GM23338 (cell line): ENCODE measurements at regions not wholly inside any gene's neighbourhood (a gene's known extent, or its start where the extent isn't known, plus 50 kb on each side); places are given as distances from the start of the nearest gene placed in this dataset.

Experiments used
- ATAC-seq: fragments of 200-7000 bp; cut with Tn5 transposase; 3 replicates; pipeline ENCODE4 v1.9.1; 2020
- DNase-seq: peaks from one replicate; pipeline ENCODE4 v3.0.0-alpha.2; 2015; ENCODE audit warnings: low spot score
- H2AFZ ChIP-seq: fragments of 200-600 bp; sonication (generic); 2 replicates; pipeline ENCODE4 v1.8.0; 2016; ENCODE audit warnings: antibody characterized with exemption, mild to moderate bottlenecking, moderate library complexity
- H3F3A ChIP-seq: fragments of 200-600 bp; sonication (generic); replicated peaks from 2 replicates; pipeline ENCODE4 v1.8.0; 2017; ENCODE audit warnings: antibody characterized with exemption, mixed run types, low read depth
- H3K27ac ChIP-seq: fragments of 200-600 bp; sonication (generic); 2 replicates; pipeline ENCODE4 v1.6.1; 2016; ENCODE audit warnings: low read depth
- H3K27me3 ChIP-seq: fragments of 200-600 bp; sonication (generic); 2 replicates; pipeline ENCODE4 v1.8.0; 2016; ENCODE audit warnings: mild to moderate bottlenecking, mixed run types, moderate library complexity; ENCODE audit not compliant: insufficient read depth
- H3K36me3 ChIP-seq: fragments of 200-600 bp; sonication (generic); 2 replicates; pipeline ENCODE4 v1.8.0; 2016; ENCODE audit warnings: mild to moderate bottlenecking; ENCODE audit not compliant: insufficient read depth
- H3K4me1 ChIP-seq: fragments of 200-600 bp; sonication (generic); 2 replicates; pipeline ENCODE4 v1.8.0; 2016; ENCODE audit warnings: mild to moderate bottlenecking, moderate library complexity; ENCODE audit not compliant: insufficient read depth
- H3K4me2 ChIP-seq: fragments of 200-600 bp; sonication (generic); 2 replicates; pipeline ENCODE4 v1.7.1; 2017; ENCODE audit warnings: mixed run types
- H3K4me3 ChIP-seq: fragments of 200-600 bp; sonication (generic); 2 replicates; pipeline ENCODE4 v1.6.1; 2016; ENCODE audit warnings: mixed run types
- H3K79me2 ChIP-seq: fragments of 200-600 bp; sonication (generic); replicated peaks from 2 replicates; pipeline ENCODE4 v1.8.0; 2017; ENCODE audit warnings: mild to moderate bottlenecking; ENCODE audit not compliant: insufficient read depth
- H3K9me2 ChIP-seq: fragments of 200-600 bp; sonication (generic); 2 replicates; pipeline ENCODE4 v1.8.0; 2017; ENCODE audit not compliant: insufficient read depth
- H4K20me1 ChIP-seq: fragments of 200-600 bp; sonication (generic); replicated peaks from 2 replicates; pipeline ENCODE4 v1.8.0; 2017; ENCODE audit warnings: mild to moderate bottlenecking; ENCODE audit not compliant: insufficient read depth
- H3K27ac Mint-ChIP-seq: 2 replicates; pipeline ENCODE4 v1.8.0; 2020; ENCODE audit warnings: inconsistent platforms, mild to moderate bottlenecking, moderate library complexity, mixed read lengths
- H3K27me3 Mint-ChIP-seq: 3 replicates; pipeline ENCODE4 v1.8.0; 2022; ENCODE audit warnings: low read depth, mild to moderate bottlenecking, moderate library complexity, mixed read lengths, inconsistent platforms; ENCODE audit not compliant: insufficient read depth, poor library complexity
- H3K36me3 Mint-ChIP-seq: 3 replicates; pipeline ENCODE4 v1.8.0; 2021; ENCODE audit warnings: low read depth, mild to moderate bottlenecking, inconsistent platforms, moderate library complexity, mixed read lengths
- H3K4me1 Mint-ChIP-seq: 3 replicates; pipeline ENCODE4 v1.8.0; 2020; ENCODE audit warnings: mild to moderate bottlenecking, inconsistent platforms, mixed read lengths
- H3K4me3 Mint-ChIP-seq: 3 replicates; pipeline ENCODE4 v1.8.0; 2021; ENCODE audit warnings: moderate library complexity, mild to moderate bottlenecking, inconsistent platforms, mixed read lengths
- H3K9me3 Mint-ChIP-seq: 3 replicates; pipeline ENCODE4 v1.8.0; 2020; ENCODE audit warnings: moderate library complexity, mild to moderate bottlenecking, inconsistent platforms, mixed read lengths
- JUNB ChIP-seq: IDR thresholded peaks from one replicate; pipeline ENCODE4 v1.6.1; 2016; ENCODE audit warnings: antibody characterized with exemption; ENCODE audit not compliant: unreplicated experiment
- TF ChIP-seq, protein P1 (sequence below), 2 experiments: fragments of 200-600 bp in 1 of 2; sonication (generic) in 1 of 2; conservative IDR thresholded peaks; 2 replicates each; pipeline versions ENCODE4 v1.5.1 to v1.6.1; 2016 to 2017; ENCODE audit warnings: antibody characterized with exemption in 2 of 2, low read depth in 2 of 2, mild to moderate bottlenecking in 2 of 2, moderate library complexity in 1 of 2
- TF ChIP-seq, protein P2 (sequence below): fragments of 250-450 bp; sonication (Bioruptor Pico); IDR thresholded peaks from 2 replicates; pipeline ENCODE4 v1.5.0; 2020; ENCODE audit warnings: mild to moderate bottlenecking, moderate library complexity

DNA sequence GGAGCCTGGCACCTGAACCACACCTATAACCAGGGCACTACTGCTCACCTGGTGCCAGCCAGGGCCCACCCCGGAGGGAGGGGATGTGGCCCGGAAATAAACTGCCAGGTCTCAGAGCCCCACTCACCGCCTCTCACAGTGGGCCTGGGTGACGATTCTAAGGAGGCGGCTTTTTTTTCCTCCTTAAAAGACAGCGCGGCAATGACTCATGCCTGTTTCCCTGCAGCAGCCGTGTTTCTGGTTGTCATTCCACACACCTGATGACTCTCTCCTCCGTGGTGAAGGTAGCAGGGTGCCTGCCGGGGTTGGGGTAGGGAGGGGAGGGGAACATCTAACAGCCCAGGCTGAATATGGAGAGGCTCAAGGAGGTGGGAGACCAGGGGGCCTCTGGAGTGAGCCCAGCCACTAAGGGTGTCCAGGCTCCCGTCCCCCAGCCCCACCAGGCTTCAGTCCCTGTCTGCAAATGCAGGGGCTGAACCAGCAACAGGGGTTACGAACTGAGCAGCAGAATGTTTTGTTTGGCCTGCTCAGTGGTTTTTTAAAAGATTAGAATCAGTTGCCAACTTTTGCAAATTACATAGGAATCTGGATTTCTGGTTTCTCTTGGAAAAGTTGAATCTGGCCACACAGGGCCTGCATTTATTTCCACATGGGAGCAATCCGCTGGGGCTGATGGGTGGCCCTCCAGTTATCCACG is 127.3 kb upstream of the LINGO1 start:
- no peak overlapping the region for H3K27ac Mint-ChIP-seq
- Histone ChIP-seq H3K36me3 (no peaks in the 10 kb centered on the region), H3K4me3 (no peak overlapping the region), H3K4me1 (0 out of 2 replicates have a peak, but pooled peaks cover 10% of the 10 kb centered on the region), H3K27ac (no peak overlapping the region), H3K27me3 (no peaks in the 10 kb centered on the region), H3K4me2 (no peak overlapping the region), H4K20me1 (no peaks in the 10 kb centered on the region; the same call in 1 of the 2 replicates), H3K79me2 (no peaks in the 10 kb centered on the region), H3F3A (no peaks in the 10 kb centered on the region), H3K9me2 (no peaks in the 10 kb centered on the region), H2AFZ (no peak overlapping the region)
- H3K9me3 Mint-ChIP-seq: no peaks in the 10 kb centered on the region
- DNase-seq (no peak), ATAC-seq (no peak; the same call in 2 of the 3 replicates)
- H3K4me1 Mint-ChIP-seq: peaks cover 16% of the 10 kb centered on the region
- H3K36me3 Mint-ChIP-seq: no peaks in the 10 kb centered on the region
- H3K4me3 Mint-ChIP-seq: no peak overlapping the region
- H3K27me3 Mint-ChIP-seq: peaks cover 17% of the 10 kb centered on the region
- TF ChIP-seq JUNB: no peak
- TF ChIP-seq, protein P1, sequence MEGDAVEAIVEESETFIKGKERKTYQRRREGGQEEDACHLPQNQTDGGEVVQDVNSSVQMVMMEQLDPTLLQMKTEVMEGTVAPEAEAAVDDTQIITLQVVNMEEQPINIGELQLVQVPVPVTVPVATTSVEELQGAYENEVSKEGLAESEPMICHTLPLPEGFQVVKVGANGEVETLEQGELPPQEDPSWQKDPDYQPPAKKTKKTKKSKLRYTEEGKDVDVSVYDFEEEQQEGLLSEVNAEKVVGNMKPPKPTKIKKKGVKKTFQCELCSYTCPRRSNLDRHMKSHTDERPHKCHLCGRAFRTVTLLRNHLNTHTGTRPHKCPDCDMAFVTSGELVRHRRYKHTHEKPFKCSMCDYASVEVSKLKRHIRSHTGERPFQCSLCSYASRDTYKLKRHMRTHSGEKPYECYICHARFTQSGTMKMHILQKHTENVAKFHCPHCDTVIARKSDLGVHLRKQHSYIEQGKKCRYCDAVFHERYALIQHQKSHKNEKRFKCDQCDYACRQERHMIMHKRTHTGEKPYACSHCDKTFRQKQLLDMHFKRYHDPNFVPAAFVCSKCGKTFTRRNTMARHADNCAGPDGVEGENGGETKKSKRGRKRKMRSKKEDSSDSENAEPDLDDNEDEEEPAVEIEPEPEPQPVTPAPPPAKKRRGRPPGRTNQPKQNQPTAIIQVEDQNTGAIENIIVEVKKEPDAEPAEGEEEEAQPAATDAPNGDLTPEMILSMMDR (conservative IDR thresholded peaks at IDR 0.05; ENCODE audit: low read depth in 2 of 2): no peak
- TF ChIP-seq, protein P2, sequence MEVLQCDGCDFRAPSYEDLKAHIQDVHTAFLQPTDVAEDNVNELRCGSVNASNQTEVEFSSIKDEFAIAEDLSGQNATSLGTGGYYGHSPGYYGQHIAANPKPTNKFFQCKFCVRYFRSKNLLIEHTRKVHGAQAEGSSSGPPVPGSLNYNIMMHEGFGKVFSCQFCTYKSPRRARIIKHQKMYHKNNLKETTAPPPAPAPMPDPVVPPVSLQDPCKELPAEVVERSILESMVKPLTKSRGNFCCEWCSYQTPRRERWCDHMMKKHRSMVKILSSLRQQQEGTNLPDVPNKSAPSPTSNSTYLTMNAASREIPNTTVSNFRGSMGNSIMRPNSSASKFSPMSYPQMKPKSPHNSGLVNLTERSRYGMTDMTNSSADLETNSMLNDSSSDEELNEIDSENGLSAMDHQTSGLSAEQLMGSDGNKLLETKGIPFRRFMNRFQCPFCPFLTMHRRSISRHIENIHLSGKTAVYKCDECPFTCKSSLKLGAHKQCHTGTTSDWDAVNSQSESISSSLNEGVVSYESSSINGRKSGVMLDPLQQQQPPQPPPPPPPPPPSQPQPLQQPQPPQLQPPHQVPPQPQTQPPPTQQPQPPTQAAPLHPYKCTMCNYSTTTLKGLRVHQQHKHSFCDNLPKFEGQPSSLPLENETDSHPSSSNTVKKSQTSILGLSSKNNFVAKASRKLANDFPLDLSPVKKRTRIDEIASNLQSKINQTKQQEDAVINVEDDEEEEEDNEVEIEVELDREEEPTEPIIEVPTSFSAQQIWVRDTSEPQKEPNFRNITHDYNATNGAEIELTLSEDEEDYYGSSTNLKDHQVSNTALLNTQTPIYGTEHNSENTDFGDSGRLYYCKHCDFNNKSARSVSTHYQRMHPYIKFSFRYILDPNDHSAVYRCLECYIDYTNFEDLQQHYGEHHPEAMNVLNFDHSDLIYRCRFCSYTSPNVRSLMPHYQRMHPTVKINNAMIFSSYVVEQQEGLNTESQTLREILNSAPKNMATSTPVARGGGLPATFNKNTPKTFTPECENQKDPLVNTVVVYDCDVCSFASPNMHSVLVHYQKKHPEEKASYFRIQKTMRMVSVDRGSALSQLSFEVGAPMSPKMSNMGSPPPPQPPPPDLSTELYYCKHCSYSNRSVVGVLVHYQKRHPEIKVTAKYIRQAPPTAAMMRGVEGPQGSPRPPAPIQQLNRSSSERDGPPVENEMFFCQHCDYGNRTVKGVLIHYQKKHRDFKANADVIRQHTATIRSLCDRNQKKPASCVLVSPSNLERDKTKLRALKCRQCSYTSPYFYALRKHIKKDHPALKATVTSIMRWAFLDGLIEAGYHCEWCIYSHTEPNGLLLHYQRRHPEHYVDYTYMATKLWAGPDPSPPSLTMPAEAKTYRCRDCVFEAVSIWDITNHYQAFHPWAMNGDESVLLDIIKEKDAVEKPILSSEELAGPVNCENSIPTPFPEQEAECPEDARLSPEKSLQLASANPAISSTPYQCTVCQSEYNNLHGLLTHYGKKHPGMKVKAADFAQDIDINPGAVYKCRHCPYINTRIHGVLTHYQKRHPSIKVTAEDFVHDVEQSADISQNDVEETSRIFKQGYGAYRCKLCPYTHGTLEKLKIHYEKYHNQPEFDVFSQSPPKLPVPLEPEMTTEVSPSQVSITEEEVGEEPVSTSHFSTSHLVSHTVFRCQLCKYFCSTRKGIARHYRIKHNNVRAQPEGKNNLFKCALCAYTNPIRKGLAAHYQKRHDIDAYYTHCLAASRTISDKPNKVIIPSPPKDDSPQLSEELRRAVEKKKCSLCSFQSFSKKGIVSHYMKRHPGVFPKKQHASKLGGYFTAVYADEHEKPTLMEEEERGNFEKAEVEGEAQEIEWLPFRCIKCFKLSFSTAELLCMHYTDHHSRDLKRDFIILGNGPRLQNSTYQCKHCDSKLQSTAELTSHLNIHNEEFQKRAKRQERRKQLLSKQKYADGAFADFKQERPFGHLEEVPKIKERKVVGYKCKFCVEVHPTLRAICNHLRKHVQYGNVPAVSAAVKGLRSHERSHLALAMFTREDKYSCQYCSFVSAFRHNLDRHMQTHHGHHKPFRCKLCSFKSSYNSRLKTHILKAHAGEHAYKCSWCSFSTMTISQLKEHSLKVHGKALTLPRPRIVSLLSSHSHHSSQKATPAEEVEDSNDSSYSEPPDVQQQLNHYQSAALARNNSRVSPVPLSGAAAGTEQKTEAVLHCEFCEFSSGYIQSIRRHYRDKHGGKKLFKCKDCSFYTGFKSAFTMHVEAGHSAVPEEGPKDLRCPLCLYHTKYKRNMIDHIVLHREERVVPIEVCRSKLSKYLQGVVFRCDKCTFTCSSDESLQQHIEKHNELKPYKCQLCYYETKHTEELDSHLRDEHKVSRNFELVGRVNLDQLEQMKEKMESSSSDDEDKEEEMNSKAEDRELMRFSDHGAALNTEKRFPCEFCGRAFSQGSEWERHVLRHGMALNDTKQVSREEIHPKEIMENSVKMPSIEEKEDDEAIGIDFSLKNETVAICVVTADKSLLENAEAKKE (CRISPR knock-in tag): no peak
